ENCODE measurements at regions not wholly inside any gene's neighbourhood (a gene's known extent, or its start where the extent isn't known, plus 50 kb on each side); places are given as distances from the start of the nearest gene placed in this dataset.

DNA sequence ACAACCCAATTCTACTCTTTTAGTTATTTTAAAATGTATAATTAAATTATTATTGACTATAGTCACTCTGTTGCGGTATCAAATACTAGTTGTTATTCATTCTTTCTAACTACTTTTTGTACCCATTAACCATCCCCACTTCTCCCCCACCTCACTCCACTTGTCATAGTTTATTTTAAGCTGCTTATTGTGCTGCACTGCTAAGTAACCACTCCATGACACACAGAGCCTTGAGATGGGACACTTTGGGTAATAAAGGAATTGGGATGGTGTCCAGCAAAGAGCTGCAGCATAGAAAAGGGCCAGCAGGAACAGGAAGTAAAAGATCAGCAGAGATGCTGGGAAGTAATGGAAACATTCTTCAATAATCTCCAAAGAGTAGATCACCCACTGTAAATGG lies 123.0 kb downstream of the RPS29 start:
- H3K4me1 ChIP-seq (replicated peaks; ENCODE audit: insufficient read depth), result no peaks in the 10 kb centered on the region
- no TSS peak for BruUV-seq (replicated peaks)
- no peaks in the 10 kb centered on the region for H3K36me3 ChIP-seq (ENCODE audit: low read depth)
- TF ChIP-seq, protein P1, sequence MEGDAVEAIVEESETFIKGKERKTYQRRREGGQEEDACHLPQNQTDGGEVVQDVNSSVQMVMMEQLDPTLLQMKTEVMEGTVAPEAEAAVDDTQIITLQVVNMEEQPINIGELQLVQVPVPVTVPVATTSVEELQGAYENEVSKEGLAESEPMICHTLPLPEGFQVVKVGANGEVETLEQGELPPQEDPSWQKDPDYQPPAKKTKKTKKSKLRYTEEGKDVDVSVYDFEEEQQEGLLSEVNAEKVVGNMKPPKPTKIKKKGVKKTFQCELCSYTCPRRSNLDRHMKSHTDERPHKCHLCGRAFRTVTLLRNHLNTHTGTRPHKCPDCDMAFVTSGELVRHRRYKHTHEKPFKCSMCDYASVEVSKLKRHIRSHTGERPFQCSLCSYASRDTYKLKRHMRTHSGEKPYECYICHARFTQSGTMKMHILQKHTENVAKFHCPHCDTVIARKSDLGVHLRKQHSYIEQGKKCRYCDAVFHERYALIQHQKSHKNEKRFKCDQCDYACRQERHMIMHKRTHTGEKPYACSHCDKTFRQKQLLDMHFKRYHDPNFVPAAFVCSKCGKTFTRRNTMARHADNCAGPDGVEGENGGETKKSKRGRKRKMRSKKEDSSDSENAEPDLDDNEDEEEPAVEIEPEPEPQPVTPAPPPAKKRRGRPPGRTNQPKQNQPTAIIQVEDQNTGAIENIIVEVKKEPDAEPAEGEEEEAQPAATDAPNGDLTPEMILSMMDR (conservative IDR thresholded peaks at IDR 0.05), result no peak
- TF ChIP-seq EZH2 (IDR thresholded peaks at IDR 0.05; ENCODE audit: low read depth), result no peak
- no peaks in the 10 kb centered on the region for H3K27me3 ChIP-seq (ENCODE audit: insufficient read depth, low read depth)
- peak overlapping the region; percentile 64; the same call in 1 of the 2 replicates for H2AFZ ChIP-seq
- peaks cover 2% of the 10 kb centered on the region; the same call in 1 of the 2 replicates for H3K9me3 ChIP-seq (ENCODE audit: insufficient read depth, low read depth)
- ChIA-PET CTCF (interaction anchor here (0.5 to 3.9 kb wide), 3 partner anchors 35 to 400 kb away, joined by 3 to 41 read pairs (median 14); no protein-coding TSS in a partner anchor), POLR2A (ENCODE audit: unreplicated experiment) (no interaction called here)
- H3K9me2 ChIP-seq (ENCODE audit: insufficient read depth), result no peaks in the 10 kb centered on the region
- no peak overlapping the region for H3K27ac ChIP-seq
- DNase-seq, result no peak
- no peak overlapping the region for H3K4me2 ChIP-seq
- H3K79me2 ChIP-seq (ENCODE audit: low read depth), result no peaks in the 10 kb centered on the region
- H3F3A ChIP-seq (ENCODE audit: insufficient read depth, low read depth), result no peaks in the 10 kb centered on the region
- no peaks in the 10 kb centered on the region for H4K20me1 ChIP-seq (ENCODE audit: insufficient read depth)
- intact Hi-C loops (cut with micrococcal nuclease; ENCODE audit: unreplicated experiment), result loop anchor here (2.0 to 10.0 kb wide), 3 partner anchors 34 to 122 kb away; partner anchors contain the start of gene RPS29
- no peak overlapping the region for H3K4me3 ChIP-seq

DNA sequence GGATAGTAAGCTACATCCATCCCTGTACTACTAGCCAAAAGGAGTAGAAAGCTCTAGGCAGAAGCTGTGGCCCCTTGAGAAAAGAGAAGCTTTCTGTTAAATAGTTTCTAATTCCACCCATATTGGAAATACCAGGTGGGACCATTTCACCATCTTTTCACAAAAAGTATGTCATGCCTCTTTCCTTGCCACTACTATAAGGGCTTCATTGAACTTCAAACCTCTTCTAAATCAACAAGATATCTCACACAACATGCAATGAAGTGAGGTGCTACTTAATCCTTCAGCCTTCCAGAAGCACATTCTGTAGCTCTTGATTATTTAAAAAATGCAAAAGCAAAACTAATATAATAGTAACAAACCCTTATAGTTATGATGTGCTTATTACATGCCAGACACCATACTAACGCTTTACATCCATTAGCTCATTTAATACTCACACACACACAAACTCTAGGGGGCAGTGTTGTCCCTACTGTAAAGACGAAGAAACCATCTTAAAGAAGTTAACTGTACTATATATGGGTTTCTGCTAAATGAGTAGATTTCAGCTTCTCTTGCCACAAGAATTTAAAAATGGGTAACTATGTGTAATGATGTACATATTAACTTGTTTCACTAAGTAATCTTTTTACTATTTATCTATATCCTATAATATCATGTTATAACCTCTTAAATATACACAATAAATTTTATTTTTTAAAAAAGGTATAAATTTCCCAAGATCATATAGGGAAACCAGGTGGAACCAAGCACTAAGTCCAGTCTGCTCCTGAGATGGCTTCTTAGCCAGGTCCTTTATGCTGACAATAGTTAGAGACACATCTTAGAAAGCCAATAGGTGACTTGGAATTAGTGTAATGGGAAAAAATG lies 124.4 kb downstream of the RPS29 start:
- H3K27ac ChIP-seq, result no peak overlapping the region
- H3K4me3 ChIP-seq, result no peak overlapping the region
- peak; percentile 43 to 67 for DNase-seq
- POLR2A ChIA-PET (ENCODE audit: unreplicated experiment), result interaction anchor here (0.6 to 1.0 kb wide), 4 partner anchors 89 to 729 kb away, joined by 3 to 8 read pairs (median 6); no protein-coding TSS in a partner anchor
- no peaks in the 10 kb centered on the region for H3F3A ChIP-seq (ENCODE audit: insufficient read depth, low read depth)
- H3K27me3 ChIP-seq (ENCODE audit: insufficient read depth, low read depth), result no peaks in the 10 kb centered on the region
- TF ChIP-seq, protein P1 (conservative IDR thresholded peaks at IDR 0.05), result peak; percentile 84
- no peak for TF ChIP-seq EZH2 (IDR thresholded peaks at IDR 0.05; ENCODE audit: low read depth)
- no peaks in the 10 kb centered on the region for H3K9me2 ChIP-seq (ENCODE audit: insufficient read depth)
- H2AFZ ChIP-seq, result no peak overlapping the region
- no peaks in the 10 kb centered on the region for H3K4me1 ChIP-seq (replicated peaks; ENCODE audit: insufficient read depth)
- H4K20me1 ChIP-seq (ENCODE audit: insufficient read depth), result no peaks in the 10 kb centered on the region
- BruUV-seq (replicated peaks), result no TSS peak
- H3K79me2 ChIP-seq (ENCODE audit: low read depth), result no peaks in the 10 kb centered on the region
- intact Hi-C loops (cut with micrococcal nuclease; ENCODE audit: unreplicated experiment), result loop anchor here (2.0 to 10.0 kb wide), 3 partner anchors 35 to 123 kb away; partner anchors contain the start of gene RPS29
- H3K4me2 ChIP-seq, result no peak overlapping the region
- peaks cover 2% of the 10 kb centered on the region; the same call in 1 of the 2 replicates for H3K9me3 ChIP-seq (ENCODE audit: insufficient read depth, low read depth)
- CTCF ChIA-PET, result interaction anchor here (0.6 to 3.9 kb wide), 12 partner anchors 11 to 1194 kb away, joined by 3 to 41 read pairs (median 3); partner anchors contain the start of genes MGAT2, RPL36AL and RPS29
- no peaks in the 10 kb centered on the region for H3K36me3 ChIP-seq (ENCODE audit: low read depth)

DNA sequence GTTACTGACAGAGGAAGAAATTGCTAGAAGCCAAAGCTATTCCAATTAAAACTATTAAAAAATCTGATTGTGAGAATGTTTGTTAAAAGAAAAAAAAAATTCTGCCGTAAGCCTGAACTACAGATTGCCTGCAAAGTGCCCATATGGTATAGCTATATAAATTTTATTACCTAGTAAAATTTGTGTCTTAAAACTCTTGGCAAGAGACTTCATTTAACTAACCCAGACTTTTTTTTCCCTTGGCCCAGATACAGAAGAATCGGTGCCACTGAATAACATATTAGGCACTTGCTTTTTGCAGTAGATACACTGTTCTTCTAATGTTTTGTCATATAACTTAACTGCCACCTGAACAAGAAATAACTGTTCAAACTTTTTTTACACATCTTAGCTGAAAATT lies 125.5 kb downstream of the RPS29 start:
- intact Hi-C loops (cut with micrococcal nuclease; ENCODE audit: unreplicated experiment), result loop anchor here (10.0 kb wide), 1 partner anchor 124 kb away; the partner anchor contains the start of gene RPS29
- no peak overlapping the region for H2AFZ ChIP-seq
- no peaks in the 10 kb centered on the region for H3K9me2 ChIP-seq (ENCODE audit: insufficient read depth)
- no peaks in the 10 kb centered on the region for H3K27me3 ChIP-seq (ENCODE audit: insufficient read depth, low read depth)
- no peaks in the 10 kb centered on the region for H3K36me3 ChIP-seq (ENCODE audit: low read depth)
- CTCF ChIA-PET, result interaction anchor here (3.9 kb wide), 1 partner anchor 90 kb away, joined by 41 read pairs; no protein-coding TSS in a partner anchor
- no peak overlapping the region for H3K27ac ChIP-seq
- no peak overlapping the region for H3K4me2 ChIP-seq
- H3F3A ChIP-seq (ENCODE audit: insufficient read depth, low read depth), result no peaks in the 10 kb centered on the region
- BruUV-seq (replicated peaks), result no TSS peak
- H3K4me1 ChIP-seq (replicated peaks; ENCODE audit: insufficient read depth), result no peaks in the 10 kb centered on the region
- no peak for TF ChIP-seq EZH2 (IDR thresholded peaks at IDR 0.05; ENCODE audit: low read depth)
- TF ChIP-seq, protein P1 (conservative IDR thresholded peaks at IDR 0.05), result no peak
- H3K79me2 ChIP-seq (ENCODE audit: low read depth), result no peaks in the 10 kb centered on the region
- H3K9me3 ChIP-seq (ENCODE audit: insufficient read depth, low read depth), result peaks cover 2% of the 10 kb centered on the region; the same call in 1 of the 2 replicates
- peak in 1 of 2 experiments; percentile 15 for DNase-seq
- POLR2A ChIA-PET (ENCODE audit: unreplicated experiment), result no interaction called here
- no peaks in the 10 kb centered on the region for H4K20me1 ChIP-seq (ENCODE audit: insufficient read depth)
- no peak overlapping the region for H3K4me3 ChIP-seq

Measured in PC-9 (cell line).